MM.1S (cell line): ENCODE measurements at regions not wholly inside any gene's neighbourhood (a gene's known extent, or its start where the extent isn't known, plus 50 kb on each side); places are given as distances from the start of the nearest gene placed in this dataset.

Experiments used
- CTCF ChIP-seq: fragments of 300-600 bp; sonication (generic); IDR thresholded peaks from 2 replicates; pipeline ENCODE4 v1.5.1; 2016; ENCODE audit warnings: antibody characterized with exemption, low read length, mixed read lengths
- EZH2 ChIP-seq: fragments of 300-600 bp; sonication (generic); optimal IDR thresholded peaks from 2 replicates; pipeline ENCODE3; 2017; ENCODE audit warnings: low read depth, mild to moderate bottlenecking, antibody characterized with exemption, low read length, mixed read lengths

- TF ChIP-seq EZH2 (no peak), CTCF (no peak)
Measured at GRCh38 chr13:107999751-108000150, 215.6 kb downstream of the LIG4 start.
